KMS-11 (cell line): ENCODE measurements at regions not wholly inside any gene's neighbourhood (a gene's known extent, or its start where the extent isn't known, plus 50 kb on each side); places are given as distances from the start of the nearest gene placed in this dataset.

ENCODE experiments used
- H2AFZ ChIP-seq: fragments of 200-600 bp; sonication (generic); 2 replicates; pipeline ENCODE4 v1.6.1; 2016; ENCODE audit warnings: antibody characterized with exemption, mixed run types, low read depth
- H3K27ac ChIP-seq: fragments of 200-600 bp; sonication (generic); 2 replicates; pipeline ENCODE4 v1.6.1; 2016; ENCODE audit warnings: mild to moderate bottlenecking, mixed run types
- H3K27me3 ChIP-seq: fragments of 200-600 bp; sonication (generic); 2 replicates; pipeline ENCODE4 v1.6.1; 2017; ENCODE audit warnings: mild to moderate bottlenecking, low read depth, mixed run types, moderate library complexity; ENCODE audit not compliant: insufficient read depth
- H3K36me3 ChIP-seq: fragments of 200-600 bp; sonication (generic); 2 replicates; pipeline ENCODE4 v1.6.1; 2017; ENCODE audit warnings: mild to moderate bottlenecking, mixed run types; ENCODE audit not compliant: insufficient read depth
- H3K4me1 ChIP-seq: fragments of 200-600 bp; sonication (generic); 2 replicates; pipeline ENCODE4 v1.6.1; 2016; ENCODE audit warnings: mild to moderate bottlenecking, low read depth, mixed run types; ENCODE audit not compliant: poor library complexity, severe bottlenecking
- H3K4me2 ChIP-seq: fragments of 200-600 bp; sonication (generic); 2 replicates; pipeline ENCODE4 v1.7.0; 2016; ENCODE audit warnings: mild to moderate bottlenecking, mixed run types
- H3K4me3 ChIP-seq: fragments of 200-600 bp; sonication (generic); IDR thresholded peaks from 2 replicates; pipeline ENCODE4 v1.6.1; 2017; ENCODE audit warnings: low read depth, low read length, mixed read lengths; ENCODE audit not compliant: insufficient read depth
- H3K79me2 ChIP-seq: fragments of 200-600 bp; sonication (generic); 2 replicates; pipeline ENCODE4 v1.6.1; 2016; ENCODE audit warnings: low read depth, mixed run types; ENCODE audit not compliant: insufficient read depth
- H3K9ac ChIP-seq: fragments of 200-600 bp; sonication (generic); 2 replicates; pipeline ENCODE4 v1.6.1; 2016; ENCODE audit warnings: mild to moderate bottlenecking, mixed run types
- H4K20me1 ChIP-seq: fragments of 200-600 bp; sonication (generic); 2 replicates; pipeline ENCODE4 v1.6.1; 2016; ENCODE audit warnings: mild to moderate bottlenecking, mixed run types; ENCODE audit not compliant: insufficient read depth
- TF ChIP-seq, protein P1 (sequence below): fragments of 200-600 bp; sonication (generic); conservative IDR thresholded peaks from 2 replicates; pipeline ENCODE4 v1.6.1; 2017; ENCODE audit warnings: low read depth, mild to moderate bottlenecking, antibody characterized with exemption, low read length, moderate library complexity, mixed read lengths

DNA sequence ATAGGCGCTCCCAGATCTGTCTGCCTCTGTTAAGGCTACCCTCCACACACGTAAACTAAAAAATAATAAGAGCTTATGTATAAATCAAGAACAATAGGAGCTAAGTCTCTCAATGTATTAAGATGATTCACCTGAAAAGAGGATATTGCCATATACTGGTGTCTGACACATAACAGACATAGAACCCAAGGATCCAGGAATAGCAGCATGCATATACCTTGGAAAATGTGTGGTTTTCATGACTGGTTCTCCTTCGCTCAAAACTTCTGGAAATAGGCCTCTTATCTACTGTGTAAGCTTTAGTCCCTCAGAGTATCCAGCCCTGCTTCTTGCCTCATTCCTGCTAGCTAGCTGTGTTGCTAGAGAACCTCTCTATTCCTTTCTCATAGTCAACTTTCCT, 203.7 kb upstream of the SLITRK2 start:
- no peaks in the 10 kb centered on the region for H3K36me3 ChIP-seq
- no peak overlapping the region for H3K9ac ChIP-seq
- H3K4me1 ChIP-seq, result no peaks in the 10 kb centered on the region
- H4K20me1 ChIP-seq, result no peaks in the 10 kb centered on the region
- H3K4me2 ChIP-seq, result no peak overlapping the region
- H3K79me2 ChIP-seq, result no peaks in the 10 kb centered on the region
- no peak overlapping the region for H3K27ac ChIP-seq
- TF ChIP-seq, protein P1, sequence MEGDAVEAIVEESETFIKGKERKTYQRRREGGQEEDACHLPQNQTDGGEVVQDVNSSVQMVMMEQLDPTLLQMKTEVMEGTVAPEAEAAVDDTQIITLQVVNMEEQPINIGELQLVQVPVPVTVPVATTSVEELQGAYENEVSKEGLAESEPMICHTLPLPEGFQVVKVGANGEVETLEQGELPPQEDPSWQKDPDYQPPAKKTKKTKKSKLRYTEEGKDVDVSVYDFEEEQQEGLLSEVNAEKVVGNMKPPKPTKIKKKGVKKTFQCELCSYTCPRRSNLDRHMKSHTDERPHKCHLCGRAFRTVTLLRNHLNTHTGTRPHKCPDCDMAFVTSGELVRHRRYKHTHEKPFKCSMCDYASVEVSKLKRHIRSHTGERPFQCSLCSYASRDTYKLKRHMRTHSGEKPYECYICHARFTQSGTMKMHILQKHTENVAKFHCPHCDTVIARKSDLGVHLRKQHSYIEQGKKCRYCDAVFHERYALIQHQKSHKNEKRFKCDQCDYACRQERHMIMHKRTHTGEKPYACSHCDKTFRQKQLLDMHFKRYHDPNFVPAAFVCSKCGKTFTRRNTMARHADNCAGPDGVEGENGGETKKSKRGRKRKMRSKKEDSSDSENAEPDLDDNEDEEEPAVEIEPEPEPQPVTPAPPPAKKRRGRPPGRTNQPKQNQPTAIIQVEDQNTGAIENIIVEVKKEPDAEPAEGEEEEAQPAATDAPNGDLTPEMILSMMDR, result no peak
- H3K27me3 ChIP-seq, result no peaks in the 10 kb centered on the region
- H3K4me3 ChIP-seq, result no peak overlapping the region
- no peak overlapping the region for H2AFZ ChIP-seq

DNA sequence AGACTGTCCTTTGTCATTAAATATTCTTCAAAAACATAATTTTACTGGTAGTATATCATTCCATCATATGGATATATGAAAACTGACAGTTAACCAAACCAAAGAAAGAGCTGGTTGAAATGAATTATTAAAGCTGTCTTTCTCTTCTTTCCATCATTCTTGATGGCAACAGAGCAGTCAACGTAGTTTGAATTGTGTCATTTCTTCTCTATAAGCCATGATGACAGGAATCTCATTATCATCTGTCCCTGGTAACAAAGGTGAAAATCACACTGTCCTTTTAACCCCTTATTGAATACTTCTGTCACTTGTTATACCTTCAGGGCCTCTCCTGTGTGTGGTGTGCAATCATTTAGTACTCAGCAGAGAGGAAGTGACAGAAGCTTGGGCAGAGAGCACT, 197.0 kb upstream of the SLITRK2 start:
- Histone ChIP-seq H3K27me3 (no peaks in the 10 kb centered on the region), H2AFZ (no peak overlapping the region), H3K4me2 (no peak overlapping the region), H3K27ac (no peak overlapping the region), H3K36me3 (no peaks in the 10 kb centered on the region), H3K4me1 (no peaks in the 10 kb centered on the region), H3K4me3 (no peak overlapping the region), H3K9ac (no peak overlapping the region), H4K20me1 (no peaks in the 10 kb centered on the region), H3K79me2 (no peaks in the 10 kb centered on the region)
- TF ChIP-seq, protein P1, result no peak

DNA sequence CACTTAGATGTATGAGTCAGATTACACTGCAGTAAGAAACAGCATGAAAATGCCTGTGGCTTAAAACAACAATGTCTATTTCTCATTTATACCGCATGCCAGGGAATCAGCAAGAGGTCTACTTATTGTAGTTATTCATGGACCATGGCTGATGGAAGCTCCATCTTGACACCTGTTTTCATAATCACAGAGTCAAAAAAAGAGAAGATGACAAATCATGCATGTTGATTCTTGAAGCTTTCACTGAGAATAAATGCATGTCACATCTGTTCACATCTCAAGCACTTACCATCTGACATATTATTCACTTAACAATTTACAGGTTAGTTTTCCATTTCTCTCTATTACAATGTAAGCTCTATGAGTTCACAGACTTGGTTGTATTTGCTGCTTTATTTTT, 194.2 kb upstream of the SLITRK2 start:
- TF ChIP-seq, protein P1, result no peak
- Histone ChIP-seq H3K4me3 (no peak overlapping the region), H3K36me3 (no peaks in the 10 kb centered on the region), H2AFZ (no peak overlapping the region), H3K4me1 (no peaks in the 10 kb centered on the region), H3K4me2 (no peak overlapping the region), H3K27me3 (no peaks in the 10 kb centered on the region), H4K20me1 (no peaks in the 10 kb centered on the region), H3K79me2 (no peaks in the 10 kb centered on the region), H3K27ac (no peak overlapping the region), H3K9ac (no peak overlapping the region)

DNA sequence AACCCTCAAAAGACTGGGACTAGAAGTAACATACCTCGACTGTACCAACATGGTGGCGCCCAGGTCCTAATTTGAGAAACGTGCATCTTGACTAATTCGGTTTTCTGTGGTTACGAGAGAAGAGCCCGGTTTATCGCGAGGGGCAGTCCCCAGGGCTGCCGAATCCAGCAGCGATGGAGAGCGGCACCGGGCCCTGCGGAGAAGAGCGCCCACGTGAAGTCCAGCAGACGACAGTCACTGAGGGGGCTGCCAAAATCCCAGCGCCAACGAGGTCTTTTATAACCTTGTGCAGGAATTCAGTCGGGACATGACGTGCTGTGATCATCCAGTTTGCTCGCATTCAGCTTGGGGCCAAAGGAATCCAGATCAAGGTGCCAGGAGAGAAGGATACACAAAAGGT, 187.5 kb upstream of the SLITRK2 start:
- Histone ChIP-seq H4K20me1 (no peaks in the 10 kb centered on the region), H3K79me2 (no peaks in the 10 kb centered on the region), H3K4me1 (no peaks in the 10 kb centered on the region), H3K4me3 (no peak overlapping the region), H3K9ac (no peak overlapping the region), H3K4me2 (no peak overlapping the region), H3K36me3 (no peaks in the 10 kb centered on the region), H3K27me3 (no peaks in the 10 kb centered on the region), H2AFZ (no peak overlapping the region), H3K27ac (no peak overlapping the region)
- TF ChIP-seq, protein P1, result no peak
